CD4-positive, alpha-beta T cell treated with Interleukin-6 at 100 ng/mL for 8 hours (primary cell): ENCODE measurements at regions not wholly inside any gene's neighbourhood (a gene's known extent, or its start where the extent isn't known, plus 50 kb on each side); places are given as distances from the start of the nearest gene placed in this dataset.

Experiments
- DNase-seq: peaks from one replicate; pipeline ENCODE4 v3.0.0-alpha.2; 2020; ENCODE audit warnings: mixed read lengths, low spot score

DNA sequence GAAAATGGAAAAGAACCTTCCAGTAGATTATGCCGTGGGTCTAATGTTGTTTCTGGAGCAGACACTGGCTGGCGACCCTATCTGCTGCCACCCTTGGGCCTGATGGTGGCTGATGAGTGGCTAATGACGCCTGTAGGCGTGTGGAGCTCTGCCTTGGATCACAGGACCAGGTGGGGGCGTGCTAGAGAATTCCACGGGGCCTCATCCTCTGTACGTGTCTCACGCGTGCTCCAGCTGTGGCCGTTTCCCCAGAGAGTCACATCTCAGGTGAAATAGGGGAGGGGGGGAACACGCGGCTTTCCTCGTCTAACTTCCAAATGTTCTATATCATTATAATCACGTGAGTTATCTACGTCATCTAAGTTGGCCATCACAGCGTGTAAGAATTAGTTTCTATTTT, 160.9 kb upstream of the SMIM21 start:
- DNase-seq: no peak

GRCh38 chr18:75587131-75587530, 159.6 kb upstream of the SMIM21 start:
- no peak for DNase-seq

- no peak for DNase-seq
Measured at GRCh38 chr18:75586130-75586889, 158.8 kb upstream of the SMIM21 start.

DNA sequence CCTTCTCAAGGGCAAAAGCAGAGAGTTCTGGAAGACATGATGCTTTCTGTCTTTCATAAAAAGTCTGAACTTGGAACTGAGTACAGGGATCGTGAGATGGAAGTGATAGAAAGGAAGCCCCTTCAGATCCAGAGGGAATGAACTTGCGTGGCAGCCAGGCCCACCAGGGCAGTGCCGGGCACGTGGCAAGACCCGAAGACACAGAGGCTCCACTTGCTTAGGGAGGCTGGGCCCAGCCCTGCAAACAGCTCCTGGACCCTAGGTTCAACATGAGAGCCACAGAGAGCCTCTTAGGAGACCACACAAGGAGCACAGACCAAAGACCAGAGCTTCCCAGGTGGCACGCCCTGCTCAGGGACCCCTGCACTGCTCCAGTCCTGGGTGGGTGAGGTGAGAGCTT, 155.4 kb upstream of the SMIM21 start:
- DNase-seq: no peak

DNA sequence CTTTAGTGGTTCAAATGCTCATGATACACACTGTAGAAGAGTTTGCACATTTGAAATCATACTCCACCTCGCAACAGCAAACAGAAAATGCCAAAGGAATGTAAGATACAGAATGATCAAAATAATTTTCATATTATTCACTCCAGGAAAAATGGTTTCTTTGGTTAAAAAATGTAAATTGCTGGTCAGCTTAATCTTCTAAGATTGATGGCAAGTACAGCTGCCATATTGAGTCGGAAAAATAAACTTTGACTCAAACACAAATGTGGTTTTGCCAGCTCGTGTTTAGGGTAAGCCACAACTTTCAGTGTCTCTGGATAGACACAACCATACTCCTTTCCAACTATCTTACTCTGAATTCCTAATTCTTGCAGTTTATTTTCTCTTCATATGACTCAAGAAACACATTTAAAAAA, 154.9 kb upstream of the SMIM21 start:
- DNase-seq: no peak

- DNase-seq: no peak
Measured at GRCh38 chr18:75581336-75582131, 154.0 kb upstream of the SMIM21 start.

DNA sequence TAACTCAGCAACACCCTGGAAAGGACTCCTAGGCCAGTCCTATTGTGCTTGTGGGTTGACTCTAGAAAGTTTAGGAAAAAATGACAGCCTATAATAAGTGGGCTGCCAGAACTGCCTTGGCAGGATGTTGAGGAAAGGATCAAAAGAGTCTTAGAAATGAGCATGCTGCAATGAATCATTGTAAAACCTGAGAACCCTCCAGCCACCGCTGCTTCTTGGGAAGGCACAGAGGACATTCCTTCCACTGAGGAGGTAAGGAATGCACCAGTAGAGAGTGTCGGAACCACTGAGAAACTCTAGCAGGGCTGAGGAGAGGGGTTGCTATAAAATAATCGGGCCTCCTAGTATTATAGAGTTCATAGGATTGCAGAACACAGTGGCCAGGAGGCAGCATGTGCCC, 146.7 kb upstream of the SMIM21 start:
- no peak for DNase-seq

DNA sequence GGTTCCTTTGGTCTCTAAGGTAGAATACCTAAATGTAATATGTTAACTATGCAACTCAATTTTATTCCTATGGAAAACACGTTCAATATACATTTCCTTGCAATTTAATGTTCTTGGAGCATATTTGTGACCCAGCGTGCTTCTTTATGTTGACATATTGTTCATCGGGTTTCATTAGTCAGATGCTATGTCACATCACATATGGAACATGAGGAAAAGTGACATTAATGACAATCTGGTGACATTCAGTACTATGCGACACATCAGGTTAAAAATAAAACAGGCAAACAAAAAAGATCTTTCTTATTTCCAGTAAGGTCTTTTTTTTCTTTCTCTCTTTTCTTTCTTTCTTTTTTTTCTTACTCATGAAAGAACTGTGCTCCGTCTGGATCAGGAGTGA, 135.6 kb upstream of the SMIM21 start:
- no peak for DNase-seq

DNA sequence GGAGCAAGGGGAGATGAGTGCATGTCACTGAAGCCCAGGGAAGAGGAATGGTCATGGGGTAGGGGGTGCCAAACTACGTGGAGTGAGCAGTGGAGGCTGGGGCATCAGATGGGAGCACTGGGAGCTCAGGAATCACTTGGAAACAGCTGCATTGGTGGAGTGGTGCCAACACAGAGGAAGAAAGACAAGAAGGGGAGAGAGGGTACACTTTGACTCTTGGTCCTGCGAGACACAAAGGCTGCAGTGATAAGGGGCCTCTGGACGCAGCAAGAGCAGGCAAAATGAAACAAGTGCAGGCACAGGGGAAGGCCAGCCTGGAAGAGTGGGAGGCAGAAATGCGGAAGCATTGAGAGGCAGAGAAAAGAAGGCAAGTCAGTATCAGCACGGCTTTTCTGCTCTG, 134.7 kb upstream of the SMIM21 start:
- no peak for DNase-seq

DNA sequence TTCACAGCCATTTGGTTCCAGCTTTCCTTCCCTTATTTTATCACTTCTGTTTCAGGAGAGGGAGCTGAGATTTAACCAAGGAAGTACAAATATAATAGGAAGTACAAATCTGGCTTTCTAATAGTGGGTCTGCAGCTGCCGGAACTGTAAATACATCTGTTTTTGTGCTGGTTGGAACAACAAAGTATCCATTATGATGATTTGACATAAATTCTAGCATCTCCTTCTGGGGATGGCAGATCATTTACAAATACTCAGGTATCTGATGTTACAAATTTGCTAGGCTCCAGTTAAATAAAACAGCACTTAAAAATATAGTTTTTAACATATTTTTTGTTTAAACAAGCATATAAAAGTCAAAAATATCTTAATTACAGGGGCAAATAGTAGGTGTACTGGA, 131.3 kb upstream of the SMIM21 start:
- no peak for DNase-seq

DNA sequence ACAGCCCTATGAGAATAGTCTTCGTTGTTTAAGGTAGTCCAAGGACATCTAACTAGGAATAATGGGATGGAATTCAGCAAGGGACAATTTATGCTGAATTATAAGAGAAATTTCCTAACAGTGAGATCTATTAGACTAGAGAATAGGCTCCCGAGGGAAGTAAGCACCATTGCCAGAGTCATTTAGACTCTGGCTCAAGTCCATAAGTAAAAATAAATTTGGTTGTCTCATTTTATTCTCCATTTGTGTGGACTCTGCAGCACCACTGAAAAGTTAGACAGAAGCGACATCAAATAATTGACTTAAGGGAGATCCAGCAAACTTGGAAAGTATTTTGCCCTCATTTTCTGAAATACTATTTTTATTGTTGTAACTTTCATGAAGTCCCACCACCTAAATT, 129.3 kb upstream of the SMIM21 start:
- no peak for DNase-seq

DNA sequence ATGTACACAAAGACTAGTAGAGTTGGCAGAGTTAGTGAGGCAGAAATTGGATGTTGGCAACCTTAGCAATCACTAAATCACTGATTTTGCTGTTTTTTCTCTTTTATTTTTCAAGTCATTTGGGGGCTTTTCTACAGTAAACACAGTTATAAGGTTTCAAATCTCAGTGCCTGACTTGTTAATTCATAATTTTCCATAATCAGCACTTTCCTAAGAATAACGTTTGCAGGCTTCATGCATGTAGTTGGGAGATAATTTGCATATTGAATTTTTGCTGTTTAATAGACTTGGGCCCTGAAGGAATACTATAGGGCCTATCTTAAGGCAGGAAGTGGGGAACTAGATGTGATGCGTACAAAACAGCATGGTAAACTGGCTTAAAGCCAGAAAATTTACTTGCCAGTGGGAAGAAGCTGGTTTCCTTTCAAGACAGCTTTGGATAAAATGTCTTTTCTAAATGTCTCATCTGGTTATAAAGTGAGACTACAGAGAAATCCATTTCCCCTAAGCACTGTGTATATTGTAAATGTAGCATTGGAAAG, 127.2 kb upstream of the SMIM21 start:
- DNase-seq: no peak

- DNase-seq: no peak
Measured at GRCh38 chr18:75554176-75554575, 126.7 kb upstream of the SMIM21 start.

GRCh38 chr18:75553021-75553420, 125.5 kb upstream of the SMIM21 start:
- no peak for DNase-seq

GRCh38 chr18:75551071-75551470, 123.6 kb upstream of the SMIM21 start:
- DNase-seq: no peak

DNA sequence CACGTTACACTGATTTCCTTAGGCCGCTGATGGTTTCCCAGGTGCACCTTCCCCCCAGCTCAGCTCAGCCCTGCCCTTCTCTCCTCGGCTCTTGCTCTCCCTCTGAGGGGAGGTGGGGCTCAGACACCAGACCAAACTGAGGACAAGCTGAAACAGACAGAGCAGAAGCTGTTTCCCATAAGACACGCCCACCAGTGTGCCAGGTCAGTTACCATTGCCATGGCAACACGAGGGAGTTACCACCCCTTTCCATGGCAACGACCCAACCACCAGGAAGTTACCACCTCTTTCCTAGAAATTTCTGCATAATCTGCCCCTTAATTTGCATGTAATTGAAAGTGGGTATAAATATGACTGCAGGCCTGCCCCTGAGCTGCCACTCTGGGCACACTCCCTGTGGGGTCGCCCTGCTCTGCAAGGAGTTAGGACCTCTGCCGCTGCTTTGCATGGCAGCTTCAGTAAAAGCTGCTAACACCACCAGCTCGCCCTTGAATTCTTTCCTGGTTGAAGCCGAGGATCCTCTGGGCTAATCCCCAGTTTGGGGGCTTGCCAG, 120.9 kb upstream of the SMIM21 start:
- DNase-seq: no peak

DNA sequence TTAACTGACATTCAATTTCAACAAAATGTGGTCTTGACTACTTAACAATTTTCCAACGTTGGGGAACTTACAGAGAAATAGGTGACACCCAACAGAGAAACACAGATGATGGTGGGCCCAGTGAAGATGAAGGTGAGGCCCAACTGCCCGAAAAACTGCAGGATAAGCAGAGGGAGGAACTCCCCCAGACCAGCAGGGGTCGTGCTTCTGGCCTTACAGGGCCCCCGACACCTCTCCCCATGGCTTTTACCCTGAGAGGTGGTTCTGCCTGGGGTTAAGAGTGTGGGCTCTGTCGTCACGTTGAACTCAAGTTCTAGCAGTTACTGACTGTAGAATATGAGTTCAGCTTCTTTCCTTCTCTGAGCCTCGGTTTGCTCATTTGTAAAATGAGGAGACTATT, 119.5 kb upstream of the SMIM21 start:
- no peak for DNase-seq

GRCh38 chr18:75545189-75545588, 117.7 kb upstream of the SMIM21 start:
- no peak for DNase-seq

- no peak for DNase-seq
Measured at GRCh38 chr18:75544496-75544895, 117.0 kb upstream of the SMIM21 start.

DNA sequence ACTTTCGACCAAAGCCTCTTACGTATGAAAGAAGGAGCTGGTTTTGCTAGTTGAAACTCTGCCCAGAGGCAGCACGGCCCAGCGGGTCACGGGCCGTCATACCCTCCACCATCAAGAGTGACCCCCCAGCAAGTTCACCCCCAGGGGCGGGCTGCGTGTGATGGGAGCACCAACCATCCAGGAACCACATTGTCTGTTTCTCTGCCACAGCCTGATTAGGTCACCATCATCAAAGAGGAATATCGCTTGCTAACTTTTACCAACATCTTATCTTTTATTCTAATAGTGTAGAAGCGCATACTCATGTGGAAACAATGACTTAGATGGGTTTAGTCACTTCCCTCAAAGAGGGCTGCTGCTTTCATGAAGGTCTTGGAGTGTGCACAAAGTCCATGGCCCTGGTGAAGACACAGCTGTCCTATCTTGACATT, 116.6 kb upstream of the SMIM21 start:
- no peak for DNase-seq

DNA sequence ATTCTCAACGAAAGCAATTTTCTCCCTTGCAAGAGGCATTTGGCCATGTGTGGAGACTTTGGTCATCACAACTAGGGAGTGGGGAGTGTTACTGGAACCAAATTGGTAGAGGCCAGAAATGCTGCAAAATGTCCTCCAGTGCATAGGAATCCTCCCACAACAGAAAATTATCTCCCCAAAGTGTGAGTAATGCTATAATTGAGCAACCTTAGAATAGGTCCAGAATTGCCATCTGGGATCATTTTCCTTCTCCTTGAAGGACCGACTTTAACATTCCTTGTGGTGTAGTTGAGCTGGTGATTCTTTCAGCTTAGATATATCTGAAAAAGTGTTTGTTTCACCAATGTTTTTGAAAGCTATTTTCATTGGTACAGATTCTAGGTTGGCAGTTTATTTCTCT, 111.2 kb upstream of the SMIM21 start:
- no peak for DNase-seq

DNA sequence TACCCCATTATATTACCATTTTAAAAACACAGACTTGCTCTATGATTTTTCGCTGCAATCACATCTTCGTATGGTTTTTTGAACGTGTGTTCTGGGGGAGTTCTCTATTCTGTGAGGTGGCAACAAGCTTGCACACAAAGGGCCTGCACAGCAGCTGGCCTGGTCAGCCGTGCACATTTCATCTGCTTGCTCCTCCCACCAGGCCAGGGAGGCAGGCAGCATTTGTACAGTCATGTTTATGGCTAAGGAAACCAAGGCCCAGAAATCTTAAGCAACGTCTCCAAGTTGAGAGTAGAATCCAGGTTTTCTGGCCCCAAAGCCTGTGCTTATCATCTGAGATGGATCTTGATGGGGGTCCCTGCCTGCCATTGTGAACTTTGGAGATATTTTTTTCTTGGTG, 106.4 kb upstream of the SMIM21 start:
- no peak for DNase-seq

GRCh38 chr18:75533209-75533608, 105.7 kb upstream of the SMIM21 start:
- no peak for DNase-seq
